ENCODE measurements at regions not wholly inside any gene's neighbourhood (a gene's known extent, or its start where the extent isn't known, plus 50 kb on each side); places are given as distances from the start of the nearest gene placed in this dataset.

DNA sequence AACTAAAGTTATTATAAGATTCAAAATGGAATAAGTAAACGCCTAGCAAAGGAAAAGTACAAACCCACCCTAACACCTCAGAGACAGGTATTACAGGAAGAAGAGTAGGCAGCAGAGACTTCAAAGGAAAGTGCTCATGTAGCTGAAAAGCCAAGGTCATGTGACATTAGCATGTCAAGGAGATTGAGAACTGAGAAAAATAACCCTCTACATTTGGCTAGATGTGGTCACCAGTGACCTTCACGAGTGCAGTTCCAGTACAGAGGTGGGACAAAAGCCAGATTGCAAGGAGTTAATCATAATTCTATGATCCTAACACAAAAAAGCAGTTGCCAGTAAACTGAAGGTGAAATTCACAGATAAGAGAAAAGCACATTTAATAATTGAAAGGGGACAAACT lies 252.7 kb downstream of the ZEB2 start:
- TF ChIP-seq SNAI2 (CRISPR knock-in tag; IDR thresholded peaks at IDR 0.05) (no peak), ZNF8 (CRISPR knock-in tag; IDR thresholded peaks at IDR 0.05) (no peak), TCF4 (CRISPR knock-in tag; IDR thresholded peaks at IDR 0.05; ENCODE audit: borderline replicate concordance) (no peak), ZNF70 (CRISPR knock-in tag; IDR thresholded peaks at IDR 0.05) (no peak), BACH2 (CRISPR knock-in tag; IDR thresholded peaks at IDR 0.05; ENCODE audit: borderline replicate concordance) (no peak), ESRRG (CRISPR knock-in tag; IDR thresholded peaks at IDR 0.05) (no peak), CSDC2 (CRISPR knock-in tag; IDR thresholded peaks at IDR 0.05) (no peak), PATZ1 (CRISPR knock-in tag; IDR thresholded peaks at IDR 0.05; ENCODE audit: borderline replicate concordance) (no peak), OSR1 (CRISPR knock-in tag; IDR thresholded peaks at IDR 0.05) (no peak), PPARA (CRISPR knock-in tag; IDR thresholded peaks at IDR 0.05; ENCODE audit: borderline replicate concordance) (no peak), TOX (CRISPR knock-in tag; IDR thresholded peaks at IDR 0.05; ENCODE audit: borderline replicate concordance) (no peak), ZFP30 (CRISPR knock-in tag; IDR thresholded peaks at IDR 0.05) (no peak), GLIS3 (CRISPR knock-in tag; IDR thresholded peaks at IDR 0.05) (no peak), ZC3H10 (CRISPR knock-in tag; IDR thresholded peaks at IDR 0.05) (no peak), ZNF565 (CRISPR knock-in tag; conservative IDR thresholded peaks at IDR 0.05; ENCODE audit: low read depth) (no peak)
- TF ChIP-seq, protein P1, sequence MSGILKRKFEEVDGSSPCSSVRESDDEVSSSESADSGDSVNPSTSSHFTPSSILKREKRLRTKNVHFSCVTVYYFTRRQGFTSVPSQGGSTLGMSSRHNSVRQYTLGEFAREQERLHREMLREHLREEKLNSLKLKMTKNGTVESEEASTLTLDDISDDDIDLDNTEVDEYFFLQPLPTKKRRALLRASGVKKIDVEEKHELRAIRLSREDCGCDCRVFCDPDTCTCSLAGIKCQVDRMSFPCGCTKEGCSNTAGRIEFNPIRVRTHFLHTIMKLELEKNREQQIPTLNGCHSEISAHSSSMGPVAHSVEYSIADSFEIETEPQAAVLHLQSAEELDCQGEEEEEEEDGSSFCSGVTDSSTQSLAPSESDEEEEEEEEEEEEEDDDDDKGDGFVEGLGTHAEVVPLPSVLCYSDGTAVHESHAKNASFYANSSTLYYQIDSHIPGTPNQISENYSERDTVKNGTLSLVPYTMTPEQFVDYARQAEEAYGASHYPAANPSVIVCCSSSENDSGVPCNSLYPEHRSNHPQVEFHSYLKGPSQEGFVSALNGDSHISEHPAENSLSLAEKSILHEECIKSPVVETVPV (CRISPR knock-in tag; IDR thresholded peaks at IDR 0.05) = no peak
- TF ChIP-seq, protein P2, sequence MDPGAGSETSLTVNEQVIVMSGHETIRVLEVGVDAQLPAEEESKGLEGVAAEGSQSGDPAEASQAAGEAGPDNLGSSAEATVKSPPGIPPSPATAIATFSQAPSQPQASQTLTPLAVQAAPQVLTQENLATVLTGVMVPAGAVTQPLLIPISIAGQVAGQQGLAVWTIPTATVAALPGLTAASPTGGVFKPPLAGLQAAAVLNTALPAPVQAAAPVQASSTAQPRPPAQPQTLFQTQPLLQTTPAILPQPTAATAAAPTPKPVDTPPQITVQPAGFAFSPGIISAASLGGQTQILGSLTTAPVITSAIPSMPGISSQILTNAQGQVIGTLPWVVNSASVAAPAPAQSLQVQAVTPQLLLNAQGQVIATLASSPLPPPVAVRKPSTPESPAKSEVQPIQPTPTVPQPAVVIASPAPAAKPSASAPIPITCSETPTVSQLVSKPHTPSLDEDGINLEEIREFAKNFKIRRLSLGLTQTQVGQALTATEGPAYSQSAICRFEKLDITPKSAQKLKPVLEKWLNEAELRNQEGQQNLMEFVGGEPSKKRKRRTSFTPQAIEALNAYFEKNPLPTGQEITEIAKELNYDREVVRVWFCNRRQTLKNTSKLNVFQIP (CRISPR knock-in tag; IDR thresholded peaks at IDR 0.05; ENCODE audit: borderline replicate concordance, low read depth) = no peak
- no peak for ATAC-seq

DNA sequence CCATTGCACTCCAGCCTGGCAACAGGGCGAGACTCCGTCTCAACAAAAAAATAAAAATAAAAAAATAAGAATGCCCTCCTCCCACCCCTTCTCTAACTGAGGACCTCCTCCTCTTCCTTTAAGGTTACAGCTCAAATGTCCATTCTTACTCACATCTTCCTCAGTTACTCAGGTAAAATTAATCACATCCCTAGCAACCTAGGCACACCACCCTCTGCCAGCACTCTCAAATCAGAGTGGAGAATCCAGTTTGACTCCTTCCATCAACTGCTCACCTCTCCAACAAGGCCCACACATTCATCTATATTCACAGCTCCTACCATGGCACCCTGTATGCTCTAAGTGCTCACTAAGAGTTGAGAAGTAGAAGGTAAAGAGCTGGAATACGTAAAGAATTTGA lies 254.3 kb downstream of the ZEB2 start:
- TF ChIP-seq SNAI2 (CRISPR knock-in tag; IDR thresholded peaks at IDR 0.05) = no peak
- no peak for TF ChIP-seq TOX (CRISPR knock-in tag; IDR thresholded peaks at IDR 0.05; ENCODE audit: borderline replicate concordance)
- TF ChIP-seq, protein P3, sequence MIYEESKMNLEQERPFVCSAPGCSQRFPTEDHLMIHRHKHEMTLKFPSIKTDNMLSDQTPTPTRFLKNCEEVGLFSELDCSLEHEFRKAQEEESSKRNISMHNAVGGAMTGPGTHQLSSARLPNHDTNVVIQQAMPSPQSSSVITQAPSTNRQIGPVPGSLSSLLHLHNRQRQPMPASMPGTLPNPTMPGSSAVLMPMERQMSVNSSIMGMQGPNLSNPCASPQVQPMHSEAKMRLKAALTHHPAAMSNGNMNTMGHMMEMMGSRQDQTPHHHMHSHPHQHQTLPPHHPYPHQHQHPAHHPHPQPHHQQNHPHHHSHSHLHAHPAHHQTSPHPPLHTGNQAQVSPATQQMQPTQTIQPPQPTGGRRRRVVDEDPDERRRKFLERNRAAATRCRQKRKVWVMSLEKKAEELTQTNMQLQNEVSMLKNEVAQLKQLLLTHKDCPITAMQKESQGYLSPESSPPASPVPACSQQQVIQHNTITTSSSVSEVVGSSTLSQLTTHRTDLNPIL (CRISPR knock-in tag; IDR thresholded peaks at IDR 0.05; ENCODE audit: low read depth) = no peak

GRCh38 chr2:144261966-144262365 lies 258.0 kb downstream of the ZEB2 start:
- ATAC-seq = no peak
- TF ChIP-seq PATZ1 (CRISPR knock-in tag; IDR thresholded peaks at IDR 0.05; ENCODE audit: borderline replicate concordance) = no peak
- no peak for TF ChIP-seq ARNTL (CRISPR knock-in tag; IDR thresholded peaks at IDR 0.05; ENCODE audit: borderline replicate concordance, low read depth)
- no peak for TF ChIP-seq RARB (CRISPR knock-in tag; IDR thresholded peaks at IDR 0.05)
- no peak for TF ChIP-seq CSDC2 (CRISPR knock-in tag; IDR thresholded peaks at IDR 0.05)
- no peak for TF ChIP-seq OSR1 (CRISPR knock-in tag; IDR thresholded peaks at IDR 0.05)
- no peak for TF ChIP-seq GLIS3 (CRISPR knock-in tag; IDR thresholded peaks at IDR 0.05)
- TF ChIP-seq ZFP3 (CRISPR knock-in tag; IDR thresholded peaks at IDR 0.05) = no peak
- TF ChIP-seq ZNF565 (CRISPR knock-in tag; conservative IDR thresholded peaks at IDR 0.05; ENCODE audit: low read depth) = no peak
- no peak for TF ChIP-seq ZNF70 (CRISPR knock-in tag; IDR thresholded peaks at IDR 0.05)
- TF ChIP-seq BACH2 (CRISPR knock-in tag; IDR thresholded peaks at IDR 0.05; ENCODE audit: borderline replicate concordance) = no peak
- no peak for TF ChIP-seq ZNF8 (CRISPR knock-in tag; IDR thresholded peaks at IDR 0.05)
- TF ChIP-seq, protein P2 (CRISPR knock-in tag; IDR thresholded peaks at IDR 0.05; ENCODE audit: borderline replicate concordance, low read depth) = no peak
- TF ChIP-seq TCF4 (CRISPR knock-in tag; IDR thresholded peaks at IDR 0.05; ENCODE audit: borderline replicate concordance) = no peak
- TF ChIP-seq ZFP30 (CRISPR knock-in tag; IDR thresholded peaks at IDR 0.05) = no peak
- TF ChIP-seq, protein P4, sequence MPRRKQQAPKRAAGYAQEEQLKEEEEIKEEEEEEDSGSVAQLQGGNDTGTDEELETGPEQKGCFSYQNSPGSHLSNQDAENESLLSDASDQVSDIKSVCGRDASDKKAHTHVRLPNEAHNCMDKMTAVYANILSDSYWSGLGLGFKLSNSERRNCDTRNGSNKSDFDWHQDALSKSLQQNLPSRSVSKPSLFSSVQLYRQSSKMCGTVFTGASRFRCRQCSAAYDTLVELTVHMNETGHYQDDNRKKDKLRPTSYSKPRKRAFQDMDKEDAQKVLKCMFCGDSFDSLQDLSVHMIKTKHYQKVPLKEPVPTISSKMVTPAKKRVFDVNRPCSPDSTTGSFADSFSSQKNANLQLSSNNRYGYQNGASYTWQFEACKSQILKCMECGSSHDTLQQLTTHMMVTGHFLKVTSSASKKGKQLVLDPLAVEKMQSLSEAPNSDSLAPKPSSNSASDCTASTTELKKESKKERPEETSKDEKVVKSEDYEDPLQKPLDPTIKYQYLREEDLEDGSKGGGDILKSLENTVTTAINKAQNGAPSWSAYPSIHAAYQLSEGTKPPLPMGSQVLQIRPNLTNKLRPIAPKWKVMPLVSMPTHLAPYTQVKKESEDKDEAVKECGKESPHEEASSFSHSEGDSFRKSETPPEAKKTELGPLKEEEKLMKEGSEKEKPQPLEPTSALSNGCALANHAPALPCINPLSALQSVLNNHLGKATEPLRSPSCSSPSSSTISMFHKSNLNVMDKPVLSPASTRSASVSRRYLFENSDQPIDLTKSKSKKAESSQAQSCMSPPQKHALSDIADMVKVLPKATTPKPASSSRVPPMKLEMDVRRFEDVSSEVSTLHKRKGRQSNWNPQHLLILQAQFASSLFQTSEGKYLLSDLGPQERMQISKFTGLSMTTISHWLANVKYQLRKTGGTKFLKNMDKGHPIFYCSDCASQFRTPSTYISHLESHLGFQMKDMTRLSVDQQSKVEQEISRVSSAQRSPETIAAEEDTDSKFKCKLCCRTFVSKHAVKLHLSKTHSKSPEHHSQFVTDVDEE (CRISPR knock-in tag; IDR thresholded peaks at IDR 0.05) = no peak

More for the DNA sequence above, 254.3 kb downstream of the ZEB2 start:
- no peak for ATAC-seq
